Aorta (tissue), 5 donors: ENCODE measurements at regions not wholly inside any gene's neighbourhood (a gene's known extent, or its start where the extent isn't known, plus 50 kb on each side); places are given as distances from the start of the nearest gene placed in this dataset.

Experiments used
- ATAC-seq: fragments of 200-7000 bp; cut with Tn5 transposase; one replicate; pipeline ENCODE4 v1.9.1; 2022; ENCODE audit warnings: moderate library complexity; ENCODE audit not compliant: low FRiP score
- DNase-seq, 2 donors: peaks; one replicate each; pipeline ENCODE4 v3.0.0-alpha.2; 2020
- H3K27ac ChIP-seq, 2 donors: one replicate each; pipeline ENCODE4 v1.5.1; 2013; ENCODE audit warnings: low read length in 2 of 2, mild to moderate bottlenecking in 2 of 2, moderate library complexity in 2 of 2, control low read depth in 1 of 2, inconsistent platforms in 1 of 2, low read depth in 1 of 2
- H3K27me3 ChIP-seq, 2 donors: one replicate each; pipeline ENCODE4 v1.6.1; 2013; ENCODE audit warnings: control low read depth in 1 of 2, low read length in 1 of 2, mild to moderate bottlenecking in 1 of 2, moderate library complexity in 1 of 2; ENCODE audit not compliant: insufficient read depth in 2 of 2, control insufficient read depth in 1 of 2
- H3K36me3 ChIP-seq, 2 donors: one replicate each; pipeline ENCODE4 v1.6.1; 2013; ENCODE audit warnings: control low read depth in 1 of 2, low read length in 1 of 2, mild to moderate bottlenecking in 1 of 2; ENCODE audit not compliant: insufficient read depth in 2 of 2, control insufficient read depth in 1 of 2
- H3K4me1 ChIP-seq, 2 donors: one replicate each; pipeline ENCODE4 v1.6.1; 2013; ENCODE audit warnings: low read length in 2 of 2, control low read depth in 1 of 2, mild to moderate bottlenecking in 1 of 2, moderate library complexity in 1 of 2; ENCODE audit not compliant: insufficient read depth in 2 of 2, control insufficient read depth in 1 of 2
- H3K4me3 ChIP-seq, 2 donors: one replicate each; pipeline ENCODE4 v1.5.1; 2013; ENCODE audit warnings: low read length in 2 of 2, control low read depth in 1 of 2, mild to moderate bottlenecking in 1 of 2
- H3K9me3 ChIP-seq: one replicate; pipeline ENCODE4 v1.6.1; 2013; ENCODE audit warnings: mild to moderate bottlenecking, low read length; ENCODE audit not compliant: control insufficient read depth
- WGBS, 2 donors: extraction: QIAGEN DNeasy Blood & Tissue Kit; methylation state at CpG; one replicate each; pipeline ENCODE4 v1.1.7; 2013; 5-methylcytosine and 5-hydroxymethylcytosine counted together
- intact Hi-C, 2 donors: fragments of 100-400 bp; cut with DNase I; formaldehyde crosslinking; loops; one replicate each; pipeline versions ENCODE4 v1.14.2 to v1.15.0; 2022
- donor health status: healthy with polysubstance abuse.
- donor health status: Bipolar disorder and iron deficiency.
- donor health status: DM: no; HTN: no; CAD: no.
- donor health status: DM: no; HTN: no; CAD: no.
- donor health status: DM: yes; HTN: yes; CAD: no.

DNA sequence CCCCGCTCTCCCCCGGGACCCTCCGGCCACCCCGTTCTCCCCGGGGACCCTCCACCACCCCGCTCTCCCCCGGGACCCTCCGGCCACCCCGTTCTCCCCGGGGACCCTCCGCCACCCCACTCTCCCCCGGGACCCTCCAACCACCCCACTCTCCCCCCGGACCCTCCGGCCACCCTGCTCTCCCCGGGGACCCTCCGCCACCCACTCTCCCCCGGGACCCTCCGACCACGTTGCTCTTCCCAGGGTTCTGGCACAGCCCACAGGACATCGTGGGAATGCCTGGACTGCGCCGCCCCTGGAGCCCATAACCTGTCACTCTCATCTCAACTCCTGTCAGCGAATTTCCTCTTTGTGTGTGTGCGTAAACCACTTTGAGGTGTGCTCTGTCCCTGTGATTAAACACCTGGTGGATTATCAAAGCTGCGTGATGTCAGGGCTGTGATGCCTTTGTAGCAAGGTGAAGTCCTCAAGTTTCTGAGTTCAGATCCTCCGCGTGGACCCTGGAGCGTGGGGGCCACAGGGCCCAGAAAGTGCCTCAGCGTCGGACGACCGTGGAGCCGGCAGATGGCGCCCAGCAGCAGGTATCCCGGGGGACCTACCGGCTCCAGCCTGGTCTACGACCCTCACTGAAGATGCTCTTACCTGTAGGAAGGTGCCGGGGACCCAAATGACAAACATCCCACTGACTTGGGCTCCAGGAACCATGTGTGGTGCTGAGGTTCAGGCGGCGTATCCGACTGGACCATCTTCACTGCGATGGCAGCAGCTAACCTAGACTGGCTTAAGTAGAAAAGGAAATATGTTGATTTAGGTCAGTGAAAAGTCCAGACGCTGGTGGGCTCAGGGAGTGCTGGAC is 63.2 kb upstream of the GALNT9 start:
- Histone ChIP-seq H3K27ac (no peak overlapping the region), H3K27me3 (no peaks in the 10 kb centered on the region), H3K9me3 (no peaks in the 10 kb centered on the region), H3K4me3 (no peak overlapping the region), H3K36me3 (no peaks in the 10 kb centered on the region), H3K4me1 (no peaks in the 10 kb centered on the region)
- WGBS, 2 donors, result 80 to 81% methylated on average over 32 to 37 of the region's 43 CpGs
- no peak for DNase-seq
- intact Hi-C loops, result no loop called here
- no peak for ATAC-seq

- Histone ChIP-seq H3K9me3 (no peaks in the 10 kb centered on the region), H3K27me3 (no peaks in the 10 kb centered on the region), H3K27ac (no peak overlapping the region), H3K4me3 (no peak overlapping the region), H3K36me3 (no peaks in the 10 kb centered on the region), H3K4me1 (no peaks in the 10 kb centered on the region)
- intact Hi-C loops, result no loop called here
- 89 to 92% methylated on average over 42 to 43 of the region's 43 CpGs for WGBS, 2 donors
- DNase-seq (no peak), ATAC-seq (no peak)
Observed at GRCh38 chr12:132391326-132392041, 62.1 kb upstream of the GALNT9 start.

DNA sequence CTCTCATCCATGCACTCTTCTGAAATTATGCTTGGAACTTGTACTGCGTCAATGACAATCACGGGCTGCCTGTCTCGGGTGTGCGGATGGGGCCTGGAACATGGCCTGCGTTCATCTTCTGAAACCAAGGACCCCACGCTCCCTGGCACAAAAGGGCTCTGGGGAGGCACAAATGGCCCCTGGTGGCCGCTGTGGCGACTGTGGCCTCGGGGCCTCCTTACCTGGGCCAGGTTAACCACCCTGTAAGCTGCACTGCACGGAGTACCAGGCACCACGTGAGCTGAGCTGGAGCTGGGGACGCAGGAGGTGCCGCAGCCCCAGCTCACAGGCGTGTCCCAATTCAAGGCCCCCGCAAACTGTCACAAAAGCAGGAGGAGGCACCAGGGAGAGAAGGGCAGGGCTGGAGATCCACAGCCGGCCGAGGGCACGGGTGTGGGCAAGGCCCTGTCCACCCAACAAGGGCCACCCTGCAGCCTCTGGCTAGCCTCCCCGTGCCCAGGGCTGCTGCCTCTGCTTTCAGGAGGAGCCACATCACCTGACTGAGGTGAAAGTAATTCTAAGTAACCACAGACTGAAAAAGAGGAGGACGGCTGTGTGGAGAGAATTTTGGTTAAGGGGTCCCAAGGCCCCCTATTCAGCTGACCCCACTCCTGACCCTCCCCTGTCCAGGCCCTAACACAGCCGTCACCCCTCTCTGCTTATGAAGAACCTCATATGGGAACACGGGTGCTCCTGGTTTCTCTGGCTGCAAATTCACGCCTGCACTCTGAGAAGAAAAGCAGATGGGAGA is 61.1 kb upstream of the GALNT9 start:
- no peaks in the 10 kb centered on the region for H3K36me3 ChIP-seq
- no peaks in the 10 kb centered on the region for H3K9me3 ChIP-seq
- ATAC-seq, result no peak
- no peaks in the 10 kb centered on the region for H3K4me1 ChIP-seq
- intact Hi-C loops, result no loop called here
- H3K27ac ChIP-seq, result no peak overlapping the region
- 79 to 82% methylated on average over 23 of the region's 23 CpGs for WGBS, 2 donors
- H3K4me3 ChIP-seq, result no peak overlapping the region
- H3K27me3 ChIP-seq, result no peaks in the 10 kb centered on the region
- DNase-seq, result no peak

DNA sequence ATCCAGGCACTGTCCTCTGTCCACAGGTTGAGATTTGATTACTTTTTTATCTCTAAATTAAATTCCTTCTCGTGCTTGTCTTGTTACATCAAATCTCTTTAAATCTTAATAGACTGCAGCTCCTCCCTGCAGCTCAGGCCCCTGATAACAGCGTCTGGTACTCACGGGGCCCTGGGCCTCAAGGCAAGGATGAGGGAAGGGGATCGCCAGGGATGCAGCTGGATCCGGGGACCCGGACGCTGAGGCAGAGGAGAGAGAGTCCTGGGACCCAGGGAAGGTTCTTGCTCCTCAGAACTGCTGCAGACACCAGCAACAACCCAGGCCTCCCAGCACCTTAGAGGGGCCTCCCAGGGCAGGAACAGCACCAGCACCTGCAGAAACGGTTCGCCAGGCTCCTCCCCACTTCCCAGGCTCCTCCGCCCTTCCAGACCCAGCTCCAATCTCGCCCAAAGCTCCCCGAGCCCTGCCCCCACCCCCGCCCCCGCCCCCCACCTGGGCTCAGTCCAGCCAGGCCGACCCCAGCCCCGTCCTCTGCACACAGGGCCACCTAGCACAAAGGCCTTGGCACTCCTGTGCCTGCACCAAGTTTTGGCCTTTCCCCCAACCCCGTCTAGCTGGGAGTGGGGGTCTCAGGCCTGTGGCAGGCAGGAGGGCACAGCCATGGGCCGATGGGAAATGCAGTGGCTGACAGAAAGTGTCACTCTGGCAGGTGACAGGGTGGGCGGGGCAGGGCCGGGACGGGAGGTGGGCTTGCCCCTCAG is 60.3 kb upstream of the GALNT9 start:
- 34 to 37% methylated on average over 21 of the region's 21 CpGs for WGBS, 2 donors
- no peaks in the 10 kb centered on the region for H3K27me3 ChIP-seq
- intact Hi-C loops, result no loop called here
- H3K4me1 ChIP-seq, result no peaks in the 10 kb centered on the region
- H3K36me3 ChIP-seq, result no peaks in the 10 kb centered on the region
- ATAC-seq (no peak), DNase-seq (no peak)
- H3K27ac ChIP-seq, result no peak overlapping the region
- no peaks in the 10 kb centered on the region for H3K9me3 ChIP-seq
- no peak overlapping the region for H3K4me3 ChIP-seq

DNA sequence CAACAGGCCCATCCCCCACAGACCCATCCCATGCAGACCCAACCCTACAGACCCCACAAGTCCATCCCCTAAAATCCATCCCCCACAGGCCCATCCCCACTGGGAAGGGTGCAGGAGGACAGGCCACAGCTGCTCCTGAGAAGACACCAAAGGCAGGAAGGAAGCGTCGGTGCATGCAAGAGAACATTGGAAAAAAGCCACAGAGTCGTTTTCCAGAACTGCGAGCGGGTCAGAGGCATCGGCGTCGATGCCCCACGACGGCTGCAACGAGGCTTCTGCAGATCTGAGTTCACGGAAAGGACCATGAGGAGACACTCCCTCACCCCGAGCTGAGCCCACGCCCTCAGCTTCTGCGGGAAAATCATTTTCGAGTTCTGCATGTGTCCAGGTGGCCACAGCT is 59.6 kb upstream of the GALNT9 start:
- WGBS, 2 donors, result 74 to 77% methylated on average over 16 of the region's 16 CpGs
- ATAC-seq, result no peak
- intact Hi-C loops, result no loop called here
- H3K4me1 ChIP-seq, result no peaks in the 10 kb centered on the region
- H3K4me3 ChIP-seq, result no peak overlapping the region
- no peaks in the 10 kb centered on the region for H3K27me3 ChIP-seq
- H3K36me3 ChIP-seq, result no peaks in the 10 kb centered on the region
- DNase-seq, result no peak
- no peaks in the 10 kb centered on the region for H3K9me3 ChIP-seq
- H3K27ac ChIP-seq, result no peak overlapping the region

DNA sequence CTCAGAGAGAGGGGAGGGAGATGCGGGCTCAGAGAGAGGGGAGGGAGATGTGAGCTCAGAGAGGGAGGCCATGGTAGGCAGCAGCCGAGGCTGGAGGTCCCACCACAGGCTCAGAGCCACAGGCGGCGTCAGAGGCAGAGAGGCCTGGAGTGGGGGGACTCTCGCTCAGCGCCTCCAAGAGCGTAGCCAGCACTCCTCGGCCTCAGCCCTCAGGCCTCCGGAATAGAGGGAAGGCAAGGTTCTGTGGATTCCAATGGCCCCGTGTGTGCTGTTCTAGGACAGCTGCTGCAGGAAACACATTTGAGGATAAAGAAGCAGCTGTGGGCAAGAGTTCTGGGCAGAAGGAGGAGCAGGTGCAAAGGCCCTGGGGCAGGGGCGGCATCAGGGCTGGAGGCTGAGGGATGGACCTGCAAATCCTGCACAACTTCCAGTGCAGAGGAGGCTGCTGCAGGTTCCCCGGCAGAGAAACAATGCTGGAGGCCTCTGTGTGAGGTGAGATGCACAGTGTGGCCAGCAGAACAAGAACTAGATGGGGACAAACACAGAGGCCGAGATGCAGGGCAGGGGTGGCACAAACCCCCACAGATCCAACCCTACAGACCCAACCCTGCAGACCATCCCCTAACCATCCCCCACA is 59.1 kb upstream of the GALNT9 start:
- H3K27ac ChIP-seq, result no peak overlapping the region
- H3K36me3 ChIP-seq, result no peaks in the 10 kb centered on the region
- intact Hi-C loops, result no loop called here
- H3K4me3 ChIP-seq, result no peak overlapping the region
- DNase-seq, result no peak
- H3K27me3 ChIP-seq, result no peaks in the 10 kb centered on the region
- H3K4me1 ChIP-seq, result no peaks in the 10 kb centered on the region
- 71 to 74% methylated on average over 13 of the region's 13 CpGs for WGBS, 2 donors
- H3K9me3 ChIP-seq, result no peaks in the 10 kb centered on the region
- ATAC-seq, result no peak

DNA sequence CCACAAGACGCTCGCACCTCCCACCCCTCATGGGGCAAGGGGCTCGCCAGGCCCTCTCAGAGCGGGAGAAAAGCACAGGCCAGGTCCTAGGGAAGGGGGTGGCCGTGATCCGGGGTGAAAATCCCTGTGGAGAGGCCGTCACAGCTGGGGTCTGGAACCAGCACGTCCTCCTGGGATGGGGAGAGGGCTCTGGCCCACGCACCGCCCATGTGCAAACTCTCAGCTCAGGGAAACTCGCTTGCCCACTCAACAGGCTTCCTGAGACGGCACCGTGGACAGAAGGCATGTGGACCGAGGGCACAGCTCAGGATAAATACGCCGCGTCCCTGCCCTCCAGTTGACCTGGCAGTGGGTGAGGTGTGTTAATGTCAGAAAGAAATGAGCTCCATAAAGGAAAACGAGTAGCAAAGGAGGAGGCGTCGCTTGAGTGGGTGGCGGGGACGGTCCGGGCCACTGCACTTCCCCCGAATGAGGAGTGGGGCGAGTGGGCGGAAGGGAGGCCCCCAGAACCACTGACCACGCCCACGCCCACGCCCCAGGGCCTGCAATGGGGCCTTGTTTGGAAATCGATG is 57.6 kb upstream of the GALNT9 start:
- H3K4me3 ChIP-seq, result no peak overlapping the region
- no peaks in the 10 kb centered on the region for H3K4me1 ChIP-seq
- 67 to 73% methylated on average over 30 of the region's 30 CpGs for WGBS, 2 donors
- DNase-seq, result peak in 1 of 2 donors; percentile 38
- H3K9me3 ChIP-seq, result no peaks in the 10 kb centered on the region
- no peak for ATAC-seq
- H3K27me3 ChIP-seq, result no peaks in the 10 kb centered on the region
- no peak overlapping the region for H3K27ac ChIP-seq
- intact Hi-C loops, result no loop called here
- no peaks in the 10 kb centered on the region for H3K36me3 ChIP-seq
